MM.1S (cell line): ENCODE measurements at regions not wholly inside any gene's neighbourhood (a gene's known extent, or its start where the extent isn't known, plus 50 kb on each side); places are given as distances from the start of the nearest gene placed in this dataset.

Experiments used
- EZH2 ChIP-seq: fragments of 300-600 bp; sonication (generic); optimal IDR thresholded peaks from 2 replicates; pipeline ENCODE3; 2017; ENCODE audit warnings: low read depth, mild to moderate bottlenecking, antibody characterized with exemption, low read length, mixed read lengths
- EZH2phosphoT487 ChIP-seq: fragments of 300-600 bp; sonication (generic); IDR thresholded peaks from 2 replicates; pipeline ENCODE4 v1.6.1; 2018; ENCODE audit warnings: antibody characterized with exemption, low read length
- TF ChIP-seq, protein P1 (sequence below): fragments of 300-600 bp; sonication (generic); IDR thresholded peaks from 2 replicates; pipeline ENCODE4 v1.5.1; 2016; ENCODE audit warnings: antibody characterized with exemption, low read length, mixed read lengths

DNA sequence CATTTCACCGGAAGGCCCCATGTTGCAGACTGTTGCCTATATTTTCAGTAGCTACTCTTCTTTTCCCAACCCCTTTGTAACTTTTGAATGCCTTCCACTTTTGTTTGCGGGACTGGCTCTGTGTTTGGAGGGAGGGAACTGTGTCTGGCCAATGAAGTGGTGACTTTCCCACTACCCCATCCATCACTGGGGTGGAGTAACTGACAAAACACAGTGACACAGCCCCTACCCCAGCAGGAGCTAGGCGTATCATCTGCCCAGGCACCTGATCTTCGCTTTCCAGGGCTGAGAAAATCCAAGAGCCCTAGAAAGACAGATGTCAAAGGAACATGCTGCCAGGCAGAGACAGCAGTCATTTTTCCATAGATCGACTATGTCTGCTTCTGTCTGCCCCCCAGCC lies 710.6 kb upstream of the CELF2 start:
- TF ChIP-seq, protein P1, sequence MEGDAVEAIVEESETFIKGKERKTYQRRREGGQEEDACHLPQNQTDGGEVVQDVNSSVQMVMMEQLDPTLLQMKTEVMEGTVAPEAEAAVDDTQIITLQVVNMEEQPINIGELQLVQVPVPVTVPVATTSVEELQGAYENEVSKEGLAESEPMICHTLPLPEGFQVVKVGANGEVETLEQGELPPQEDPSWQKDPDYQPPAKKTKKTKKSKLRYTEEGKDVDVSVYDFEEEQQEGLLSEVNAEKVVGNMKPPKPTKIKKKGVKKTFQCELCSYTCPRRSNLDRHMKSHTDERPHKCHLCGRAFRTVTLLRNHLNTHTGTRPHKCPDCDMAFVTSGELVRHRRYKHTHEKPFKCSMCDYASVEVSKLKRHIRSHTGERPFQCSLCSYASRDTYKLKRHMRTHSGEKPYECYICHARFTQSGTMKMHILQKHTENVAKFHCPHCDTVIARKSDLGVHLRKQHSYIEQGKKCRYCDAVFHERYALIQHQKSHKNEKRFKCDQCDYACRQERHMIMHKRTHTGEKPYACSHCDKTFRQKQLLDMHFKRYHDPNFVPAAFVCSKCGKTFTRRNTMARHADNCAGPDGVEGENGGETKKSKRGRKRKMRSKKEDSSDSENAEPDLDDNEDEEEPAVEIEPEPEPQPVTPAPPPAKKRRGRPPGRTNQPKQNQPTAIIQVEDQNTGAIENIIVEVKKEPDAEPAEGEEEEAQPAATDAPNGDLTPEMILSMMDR: no peak
- no peak for TF ChIP-seq EZH2phosphoT487
- no peak for TF ChIP-seq EZH2
